ENCODE measurements at regions not wholly inside any gene's neighbourhood (a gene's known extent, or its start where the extent isn't known, plus 50 kb on each side); places are given as distances from the start of the nearest gene placed in this dataset.

DNA sequence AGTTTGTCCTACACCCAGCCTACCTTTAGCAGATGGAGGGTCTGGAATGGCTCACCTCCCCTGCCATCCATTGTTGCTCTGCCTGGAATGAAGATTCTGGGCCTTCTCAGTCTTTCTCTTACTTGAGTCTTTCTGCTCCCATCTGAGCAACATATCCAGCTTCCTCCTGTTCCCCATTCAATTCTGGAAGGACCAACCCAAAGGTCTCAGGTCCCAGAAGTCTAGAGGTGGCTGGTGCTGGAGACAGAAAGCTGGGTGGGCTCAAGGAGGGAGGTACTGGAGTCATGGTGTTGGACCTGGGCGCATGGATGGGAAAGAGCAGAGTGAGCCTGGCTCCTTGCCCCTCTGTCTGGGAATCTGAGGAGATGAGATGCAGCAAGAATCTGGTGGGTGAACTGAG lies 93.5 kb upstream of the SIX3 start:
- TF ChIP-seq, protein P1, sequence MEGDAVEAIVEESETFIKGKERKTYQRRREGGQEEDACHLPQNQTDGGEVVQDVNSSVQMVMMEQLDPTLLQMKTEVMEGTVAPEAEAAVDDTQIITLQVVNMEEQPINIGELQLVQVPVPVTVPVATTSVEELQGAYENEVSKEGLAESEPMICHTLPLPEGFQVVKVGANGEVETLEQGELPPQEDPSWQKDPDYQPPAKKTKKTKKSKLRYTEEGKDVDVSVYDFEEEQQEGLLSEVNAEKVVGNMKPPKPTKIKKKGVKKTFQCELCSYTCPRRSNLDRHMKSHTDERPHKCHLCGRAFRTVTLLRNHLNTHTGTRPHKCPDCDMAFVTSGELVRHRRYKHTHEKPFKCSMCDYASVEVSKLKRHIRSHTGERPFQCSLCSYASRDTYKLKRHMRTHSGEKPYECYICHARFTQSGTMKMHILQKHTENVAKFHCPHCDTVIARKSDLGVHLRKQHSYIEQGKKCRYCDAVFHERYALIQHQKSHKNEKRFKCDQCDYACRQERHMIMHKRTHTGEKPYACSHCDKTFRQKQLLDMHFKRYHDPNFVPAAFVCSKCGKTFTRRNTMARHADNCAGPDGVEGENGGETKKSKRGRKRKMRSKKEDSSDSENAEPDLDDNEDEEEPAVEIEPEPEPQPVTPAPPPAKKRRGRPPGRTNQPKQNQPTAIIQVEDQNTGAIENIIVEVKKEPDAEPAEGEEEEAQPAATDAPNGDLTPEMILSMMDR (IDR thresholded peaks at IDR 0.05), result no peak
- no peak for TF ChIP-seq POLR2A (IDR thresholded peaks at IDR 0.05)
- no peak for TF ChIP-seq POLR2AphosphoS5 (IDR thresholded peaks at IDR 0.05; ENCODE audit: insufficient read depth in 1 of 2, low read depth in 1 of 2)

All from vagina (tissue), 2 donors.